Ishikawa (cell line): ENCODE measurements at regions not wholly inside any gene's neighbourhood (a gene's known extent, or its start where the extent isn't known, plus 50 kb on each side); places are given as distances from the start of the nearest gene placed in this dataset.

Source experiments
- CEBPB ChIP-seq: IDR thresholded peaks from 2 replicates; pipeline ENCODE4 v1.6.1; 2012
- CREB1 ChIP-seq: IDR thresholded peaks from 2 replicates; pipeline ENCODE4 v1.6.1; 2012; ENCODE audit warnings: low read depth
- EGR1 ChIP-seq: IDR thresholded peaks from 2 replicates; pipeline ENCODE4 v1.6.1; 2012
- EP300 ChIP-seq: IDR thresholded peaks from 2 replicates; pipeline ENCODE4 v1.6.1; 2012; ENCODE audit warnings: borderline replicate concordance
- FOXM1 ChIP-seq: IDR thresholded peaks from 2 replicates; pipeline ENCODE4 v1.6.1; 2012; ENCODE audit warnings: low read depth, borderline replicate concordance
- NFIC ChIP-seq: IDR thresholded peaks from 2 replicates; pipeline ENCODE4 v1.6.1; 2012
- RAD21 ChIP-seq: IDR thresholded peaks from 2 replicates; pipeline ENCODE4 v1.6.1; 2012; ENCODE audit warnings: low read depth
- REST ChIP-seq: IDR thresholded peaks from 2 replicates; pipeline ENCODE4 v1.6.1; 2012; ENCODE audit warnings: low read depth, mild to moderate bottlenecking
- TAF1 ChIP-seq: IDR thresholded peaks from 2 replicates; pipeline ENCODE4 v1.6.1; 2012; ENCODE audit warnings: low read depth, mild to moderate bottlenecking
- TCF12 ChIP-seq: IDR thresholded peaks from 2 replicates; pipeline ENCODE4 v1.6.1; 2012; ENCODE audit warnings: low read depth
- TEAD4 ChIP-seq: IDR thresholded peaks from 2 replicates; pipeline ENCODE4 v1.6.1; 2012
- USF1 ChIP-seq: IDR thresholded peaks from 2 replicates; pipeline ENCODE4 v1.6.1; 2012
- YY1 ChIP-seq: IDR thresholded peaks from 2 replicates; pipeline ENCODE4 v1.6.1; 2012; ENCODE audit warnings: low read depth
- ZBTB7A ChIP-seq: IDR thresholded peaks from 2 replicates; pipeline ENCODE4 v1.6.1; 2012; ENCODE audit warnings: low read depth
- TF ChIP-seq, protein P1 (sequence below): IDR thresholded peaks from 2 replicates; pipeline ENCODE4 v1.6.1; 2012

DNA sequence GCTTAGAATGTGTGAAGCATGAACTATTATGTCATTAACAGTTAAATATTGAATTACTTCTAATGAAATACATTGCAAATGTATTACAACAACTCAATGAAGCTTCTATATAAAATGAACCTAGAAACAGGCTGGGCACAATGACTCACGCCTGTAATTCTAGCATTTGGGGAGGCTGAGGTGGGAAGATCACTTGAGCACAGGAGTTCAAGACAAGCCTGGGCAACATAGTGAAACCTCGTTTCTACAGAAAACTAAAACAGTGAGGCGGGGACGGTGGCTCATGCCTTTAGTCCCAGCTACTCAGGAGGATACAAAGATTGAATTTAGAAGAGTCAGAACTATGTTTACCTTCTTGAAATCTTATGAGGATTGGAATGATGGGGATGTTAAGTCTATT is 505.1 kb downstream of the SLITRK5 start:
- TF ChIP-seq TEAD4: no peak
- TF ChIP-seq YY1: no peak
- no peak for TF ChIP-seq FOXM1
- TF ChIP-seq REST: no peak
- no peak for TF ChIP-seq TAF1
- no peak for TF ChIP-seq EP300
- TF ChIP-seq CEBPB: no peak
- no peak for TF ChIP-seq CREB1
- TF ChIP-seq NFIC: no peak
- TF ChIP-seq USF1: no peak

- no peak for TF ChIP-seq USF1
- TF ChIP-seq EGR1: no peak
- no peak for TF ChIP-seq REST
- TF ChIP-seq RAD21: no peak
- TF ChIP-seq, protein P1, sequence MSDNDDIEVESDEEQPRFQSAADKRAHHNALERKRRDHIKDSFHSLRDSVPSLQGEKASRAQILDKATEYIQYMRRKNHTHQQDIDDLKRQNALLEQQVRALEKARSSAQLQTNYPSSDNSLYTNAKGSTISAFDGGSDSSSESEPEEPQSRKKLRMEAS: no peak
- no peak for TF ChIP-seq NFIC
- TF ChIP-seq TCF12: no peak
- TF ChIP-seq ZBTB7A: no peak
- TF ChIP-seq CREB1: no peak
- TF ChIP-seq TAF1: no peak
- TF ChIP-seq CEBPB: no peak
- no peak for TF ChIP-seq YY1
- no peak for TF ChIP-seq FOXM1
- TF ChIP-seq EP300: no peak
- no peak for TF ChIP-seq TEAD4
Measured at GRCh38 chr13:88183440-88183839, 512.3 kb downstream of the SLITRK5 start.

DNA sequence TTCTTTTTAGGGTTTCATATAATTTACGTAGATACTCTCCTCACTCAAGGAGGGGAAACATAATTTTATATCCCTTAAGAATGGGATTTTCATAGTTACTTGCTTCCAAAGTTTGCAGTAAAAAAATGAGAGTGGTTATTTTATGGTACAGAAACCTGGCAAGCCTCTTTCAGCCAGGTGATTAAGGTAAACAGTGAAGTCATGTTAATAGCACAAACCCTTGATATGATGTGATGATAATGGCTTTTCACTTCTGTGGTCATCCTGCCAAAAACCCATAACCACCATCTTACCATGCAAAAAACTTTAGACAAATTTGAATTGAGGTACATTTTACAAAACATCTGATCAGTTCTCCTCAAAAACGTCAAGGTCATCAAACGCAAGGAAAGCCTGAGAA is 517.8 kb downstream of the SLITRK5 start:
- TF ChIP-seq TCF12: no peak
- TF ChIP-seq EP300: no peak
- TF ChIP-seq, protein P1: no peak
- no peak for TF ChIP-seq CEBPB
- no peak for TF ChIP-seq USF1
- no peak for TF ChIP-seq NFIC
- TF ChIP-seq RAD21: no peak
- no peak for TF ChIP-seq FOXM1
- TF ChIP-seq TEAD4: no peak
- TF ChIP-seq TAF1: no peak
- no peak for TF ChIP-seq REST
- no peak for TF ChIP-seq EGR1
- no peak for TF ChIP-seq CREB1
- TF ChIP-seq ZBTB7A: no peak

DNA sequence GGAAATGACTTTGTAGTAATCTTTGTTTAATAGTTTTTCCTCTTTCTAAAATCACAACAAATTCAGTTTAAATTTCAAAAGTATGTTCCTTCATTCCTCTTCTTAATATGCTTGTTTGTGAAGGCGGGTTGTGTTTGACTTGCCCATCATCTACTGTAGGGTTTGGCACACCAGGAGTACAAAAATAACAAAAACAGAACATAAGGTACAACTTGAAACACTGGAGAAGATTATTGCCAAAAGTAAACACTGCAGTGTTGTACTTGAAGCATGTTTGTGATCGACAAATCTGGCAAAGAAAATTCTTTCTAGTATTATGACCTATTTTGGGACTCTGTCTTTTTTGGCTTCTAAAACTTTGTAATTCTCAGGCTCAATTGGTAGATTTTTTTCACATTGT is 518.6 kb downstream of the SLITRK5 start:
- no peak for TF ChIP-seq YY1
- no peak for TF ChIP-seq FOXM1
- no peak for TF ChIP-seq TAF1
